NCI-H526 (cell line): ENCODE measurements at regions not wholly inside any gene's neighbourhood (a gene's known extent, or its start where the extent isn't known, plus 50 kb on each side); places are given as distances from the start of the nearest gene placed in this dataset.

Source experiments
- DNase-seq, 2 experiments: peaks; one replicate each; lab custom pipeline; 2025; lab: John Stamatoyannopoulos, UW

- no peak for DNase-seq
These were observed 171.3 kb upstream of the CST7 start for GRCh38 chr20:24777746-24778145.

GRCh38 chr20:24778585-24779031 lies 170.5 kb upstream of the CST7 start:
- no peak for DNase-seq

GRCh38 chr20:24779131-24779530 lies 169.9 kb upstream of the CST7 start:
- no peak for DNase-seq

- DNase-seq: no peak
These were observed 169.1 kb upstream of the CST7 start for GRCh38 chr20:24779946-24780345.

GRCh38 chr20:24780674-24781417 lies 168.2 kb upstream of the CST7 start:
- DNase-seq: no peak

GRCh38 chr20:24781418-24781980 lies 167.6 kb upstream of the CST7 start:
- DNase-seq: peak; percentile 37 to 79

- DNase-seq: no peak
These were observed 166.8 kb upstream of the CST7 start for GRCh38 chr20:24782301-24782700.

GRCh38 chr20:24782801-24783630 lies 166.1 kb upstream of the CST7 start:
- DNase-seq: peak in 1 of 2 experiments; percentile 45

- peak; percentile 17 to 83 for DNase-seq
These were observed 165.2 kb upstream of the CST7 start for GRCh38 chr20:24783631-24784492.

GRCh38 chr20:24784607-24785006 lies 164.5 kb upstream of the CST7 start:
- DNase-seq: no peak

GRCh38 chr20:24785141-24786110 lies 163.6 kb upstream of the CST7 start:
- DNase-seq: no peak

- DNase-seq: no peak
These were observed 163.0 kb upstream of the CST7 start for GRCh38 chr20:24786111-24786495.

GRCh38 chr20:24786646-24787045 lies 162.4 kb upstream of the CST7 start:
- DNase-seq: no peak

GRCh38 chr20:24787071-24787470 lies 162.0 kb upstream of the CST7 start:
- no peak for DNase-seq

- no peak for DNase-seq
These were observed 161.4 kb upstream of the CST7 start for GRCh38 chr20:24787621-24788020.

GRCh38 chr20:24789877-24790276 lies 159.2 kb upstream of the CST7 start:
- no peak for DNase-seq

GRCh38 chr20:24790746-24791283 lies 158.3 kb upstream of the CST7 start:
- no peak for DNase-seq

GRCh38 chr20:24791953-24792352 lies 157.1 kb upstream of the CST7 start:
- DNase-seq: no peak

- DNase-seq: no peak
These were observed 156.2 kb upstream of the CST7 start for GRCh38 chr20:24792641-24793495.
